Activated CD4-positive, alpha-beta memory T cell treated with anti-CD3 and anti-CD28 coated beads for 36 hours (primary cell): ENCODE measurements at regions not wholly inside any gene's neighbourhood (a gene's known extent, or its start where the extent isn't known, plus 50 kb on each side); places are given as distances from the start of the nearest gene placed in this dataset.

Experiments
- CTCF ChIA-PET: fragments of 350-600 bp; sonication (Branson Sonifier 250); formaldehyde crosslinking; loops from one replicate; lab custom pipeline; 2021; ENCODE audit warnings: antibody characterized with exemption, inconsistent platforms; lab: Charles Lee
- POLR2A ChIA-PET: fragments of 350-600 bp; sonication (Branson Sonifier 250); formaldehyde crosslinking; loops from one replicate; lab custom pipeline; 2021; ENCODE audit warnings: antibody characterized with exemption; lab: Charles Lee
- DNase-seq: peaks from one replicate; pipeline ENCODE4 v3.0.0-alpha.2; 2020
- H3K27ac Mint-ChIP-seq: one replicate; pipeline ENCODE4 v1.8.0; 2021; ENCODE audit warnings: mixed read lengths
- H3K27me3 Mint-ChIP-seq: one replicate; pipeline ENCODE4 v1.8.0; 2021; ENCODE audit warnings: mixed read lengths
- H3K36me3 Mint-ChIP-seq: one replicate; pipeline ENCODE4 v1.8.0; 2021; ENCODE audit warnings: mixed read lengths
- H3K4me1 Mint-ChIP-seq: one replicate; pipeline ENCODE4 v1.8.0; 2021; ENCODE audit warnings: low read depth, mixed read lengths
- H3K4me3 Mint-ChIP-seq: one replicate; pipeline ENCODE4 v1.8.0; 2021; ENCODE audit warnings: mild to moderate bottlenecking, mixed read lengths
- H3K9me3 Mint-ChIP-seq: one replicate; pipeline ENCODE4 v1.8.0; 2021; ENCODE audit warnings: mixed read lengths
- intact Hi-C: fragments of 100-400 bp; cut with micrococcal nuclease; formaldehyde crosslinking; loops from one replicate; pipeline ENCODE4 v1.15.1; 2023

DNA sequence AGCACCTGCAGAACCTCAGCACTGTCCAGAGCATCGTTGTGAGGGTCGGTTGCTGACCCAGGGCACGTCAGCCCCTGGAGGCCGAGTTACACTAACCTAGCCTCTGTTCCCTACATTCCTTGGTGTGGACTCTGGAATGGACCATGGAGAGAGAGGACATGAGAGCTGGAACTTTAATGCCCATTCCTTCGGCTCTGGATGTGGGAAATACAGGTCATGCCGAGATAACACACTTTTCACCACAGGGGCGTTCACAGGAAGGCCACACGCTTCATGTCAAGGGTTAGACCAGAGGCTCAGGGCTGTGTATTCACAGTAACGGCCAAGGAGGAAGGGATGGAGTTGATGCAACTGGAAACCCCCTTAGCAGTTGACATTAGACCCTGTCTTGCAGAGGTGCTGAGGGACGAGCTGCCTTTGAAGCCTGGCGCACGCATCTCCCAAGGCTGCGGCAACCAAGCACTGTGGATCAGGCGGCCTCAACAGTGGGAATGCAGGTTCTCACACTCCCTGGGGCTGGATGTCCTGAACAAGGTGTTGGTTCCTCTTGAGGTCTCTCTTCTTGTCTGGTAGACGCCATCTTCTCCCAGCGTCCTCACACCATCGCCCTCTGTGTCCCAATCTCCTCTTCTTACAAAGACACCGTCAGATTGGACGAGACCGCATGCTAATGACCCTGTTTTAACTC is 245.2 kb downstream of the KLF6 start:
- H3K27me3 Mint-ChIP-seq = no peaks in the 10 kb centered on the region
- intact Hi-C loops = no loop called here
- H3K27ac Mint-ChIP-seq = no peak overlapping the region
- no peak for DNase-seq
- peaks cover 10% of the 10 kb centered on the region for H3K4me1 Mint-ChIP-seq
- no peaks in the 10 kb centered on the region for H3K36me3 Mint-ChIP-seq
- H3K4me3 Mint-ChIP-seq = no peak overlapping the region
- ChIA-PET POLR2A (no interaction called here), CTCF (no interaction called here)
- no peaks in the 10 kb centered on the region for H3K9me3 Mint-ChIP-seq

DNA sequence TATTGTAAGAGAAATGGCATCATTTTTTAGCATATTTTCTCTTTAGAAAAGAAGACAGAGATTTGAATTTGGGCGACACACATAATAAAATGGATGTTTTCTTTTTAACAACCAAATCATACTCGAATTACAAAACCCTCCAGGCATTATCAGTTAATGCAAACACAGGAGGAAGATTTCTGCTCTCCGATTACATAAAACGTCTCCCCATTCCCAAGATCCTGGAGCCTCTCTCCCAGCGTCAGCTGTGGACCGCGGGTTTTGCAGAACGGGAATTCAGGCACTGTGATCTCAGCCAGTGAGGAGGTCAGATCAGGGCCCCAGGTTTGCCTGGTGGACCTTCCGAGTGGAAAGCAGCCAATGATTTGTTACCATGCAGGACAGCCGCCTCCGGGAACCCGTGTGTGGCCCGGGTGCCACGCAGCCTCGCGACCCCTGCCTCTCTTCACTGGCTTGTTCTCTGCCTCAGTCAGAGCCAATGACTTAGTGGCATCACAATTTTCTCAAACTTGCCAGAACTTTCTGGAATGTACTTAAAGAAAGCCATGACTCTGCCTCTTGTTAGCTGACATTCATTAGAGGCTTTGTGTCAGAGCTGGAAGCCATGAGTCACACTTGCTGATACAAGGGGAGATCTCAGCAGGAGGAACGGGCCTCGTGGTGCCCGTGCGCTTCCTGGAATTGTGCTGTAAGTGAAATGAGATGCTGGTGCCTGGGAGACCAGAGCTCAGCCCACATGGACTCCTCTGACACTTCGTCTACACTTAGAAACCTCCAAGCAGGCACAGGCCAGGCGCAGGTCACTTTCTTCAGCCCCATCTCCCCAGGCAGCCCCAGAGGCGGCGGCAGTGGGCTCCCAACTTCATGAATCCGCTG is 246.1 kb downstream of the KLF6 start:
- Mint-ChIP-seq H3K4me3 (no peak overlapping the region), H3K9me3 (no peaks in the 10 kb centered on the region), H3K4me1 (peaks cover 10% of the 10 kb centered on the region), H3K27me3 (no peaks in the 10 kb centered on the region), H3K36me3 (no peaks in the 10 kb centered on the region), H3K27ac (no peak overlapping the region)
- peak; percentile 63 for DNase-seq
- ChIA-PET POLR2A (no interaction called here), CTCF (no interaction called here)
- intact Hi-C loops = no loop called here

DNA sequence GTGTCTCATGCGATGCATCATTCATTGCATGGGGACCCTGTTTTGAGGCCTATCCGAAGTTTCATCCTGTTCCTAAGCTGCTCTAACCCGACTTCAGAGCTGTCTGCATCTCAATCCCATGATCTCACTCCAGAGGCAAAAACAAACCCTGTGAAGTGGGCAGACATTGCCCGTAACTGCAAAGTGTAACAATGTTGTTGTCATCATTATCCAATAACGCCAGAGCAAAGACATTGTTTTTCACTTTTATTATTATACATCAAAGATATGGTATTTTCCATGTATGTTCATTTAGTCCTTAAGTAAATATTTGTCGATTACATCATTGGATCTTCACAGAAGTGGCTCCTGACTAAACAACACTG is 246.7 kb downstream of the KLF6 start:
- Mint-ChIP-seq H3K27me3 (no peaks in the 10 kb centered on the region), H3K9me3 (no peaks in the 10 kb centered on the region), H3K4me3 (no peak overlapping the region), H3K27ac (no peak overlapping the region), H3K4me1 (peaks cover 10% of the 10 kb centered on the region), H3K36me3 (no peaks in the 10 kb centered on the region)
- no peak for DNase-seq
- intact Hi-C loops = no loop called here
- ChIA-PET CTCF (no interaction called here), POLR2A (no interaction called here)

DNA sequence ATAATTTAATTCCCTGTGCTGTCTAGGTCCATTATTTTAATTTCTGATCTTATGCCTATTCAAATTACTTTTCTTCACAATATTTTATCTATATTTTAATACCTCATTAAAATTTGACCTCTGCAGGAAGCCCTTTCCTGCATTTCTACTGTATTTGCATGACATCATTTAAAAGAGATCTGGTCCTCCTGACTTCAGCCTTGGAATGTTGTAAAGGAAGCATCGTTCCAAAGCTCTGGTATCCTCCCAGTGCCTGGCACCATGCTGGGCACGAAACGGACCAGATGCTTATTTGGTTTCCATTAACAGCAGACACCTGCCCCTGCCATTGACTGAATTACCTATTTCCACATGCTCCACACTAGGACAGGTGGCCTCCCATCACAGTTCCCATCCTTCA is 247.5 kb downstream of the KLF6 start:
- H3K36me3 Mint-ChIP-seq = no peaks in the 10 kb centered on the region
- DNase-seq = no peak
- peaks cover 10% of the 10 kb centered on the region for H3K4me1 Mint-ChIP-seq
- no peaks in the 10 kb centered on the region for H3K27me3 Mint-ChIP-seq
- H3K4me3 Mint-ChIP-seq = no peak overlapping the region
- intact Hi-C loops = no loop called here
- H3K27ac Mint-ChIP-seq = no peak overlapping the region
- H3K9me3 Mint-ChIP-seq = no peaks in the 10 kb centered on the region
- POLR2A ChIA-PET = no interaction called here
- CTCF ChIA-PET = no interaction called here

DNA sequence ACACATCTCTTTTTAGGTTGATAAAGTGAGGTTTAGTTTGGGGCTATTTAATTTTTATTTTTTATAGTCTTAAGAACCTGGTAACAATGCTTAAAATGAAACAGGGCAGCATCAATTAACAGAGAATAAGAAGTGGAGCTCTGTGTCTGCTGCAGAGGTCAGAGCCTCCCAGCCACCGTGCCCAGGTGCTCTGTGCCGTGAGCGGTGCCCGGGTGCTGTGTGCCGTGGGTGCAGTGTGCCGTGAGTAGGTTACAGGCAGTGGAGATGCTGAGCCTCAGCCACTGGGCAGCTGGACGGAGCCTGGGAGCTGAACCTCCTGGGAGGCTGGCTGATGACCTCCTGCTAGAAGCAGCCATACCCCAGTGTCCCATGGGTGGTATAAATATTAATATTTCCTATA is 250.0 kb downstream of the KLF6 start:
- ChIA-PET CTCF (no interaction called here), POLR2A (no interaction called here)
- Mint-ChIP-seq H3K4me3 (no peak overlapping the region), H3K27me3 (no peaks in the 10 kb centered on the region), H3K27ac (no peak overlapping the region), H3K4me1 (peaks cover 7% of the 10 kb centered on the region), H3K36me3 (no peaks in the 10 kb centered on the region), H3K9me3 (no peaks in the 10 kb centered on the region)
- intact Hi-C loops = no loop called here
- DNase-seq = no peak

DNA sequence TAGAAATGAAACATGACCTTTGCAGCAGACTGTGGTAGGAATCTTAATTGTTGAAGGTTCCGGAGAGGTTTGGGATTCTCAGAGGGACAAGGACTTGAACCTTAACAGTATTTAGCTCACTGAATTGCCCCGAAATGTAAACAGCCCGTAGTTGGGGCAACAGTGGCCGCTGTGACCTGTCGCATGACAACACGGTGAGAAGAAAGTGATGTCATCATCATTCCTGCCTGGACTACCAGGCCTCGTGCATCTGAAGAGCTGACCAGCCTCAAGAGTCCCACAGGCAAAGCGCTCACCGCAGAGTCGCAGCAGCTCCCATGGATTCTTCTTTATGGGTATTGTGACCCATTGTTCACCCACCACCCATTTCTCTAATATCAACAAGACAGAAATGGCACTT is 250.6 kb downstream of the KLF6 start:
- Mint-ChIP-seq H3K36me3 (no peaks in the 10 kb centered on the region), H3K27ac (no peak overlapping the region), H3K27me3 (no peaks in the 10 kb centered on the region), H3K4me1 (peaks cover 7% of the 10 kb centered on the region), H3K9me3 (no peaks in the 10 kb centered on the region), H3K4me3 (no peak overlapping the region)
- DNase-seq = no peak
- intact Hi-C loops = no loop called here
- POLR2A ChIA-PET = no interaction called here
- CTCF ChIA-PET = no interaction called here

DNA sequence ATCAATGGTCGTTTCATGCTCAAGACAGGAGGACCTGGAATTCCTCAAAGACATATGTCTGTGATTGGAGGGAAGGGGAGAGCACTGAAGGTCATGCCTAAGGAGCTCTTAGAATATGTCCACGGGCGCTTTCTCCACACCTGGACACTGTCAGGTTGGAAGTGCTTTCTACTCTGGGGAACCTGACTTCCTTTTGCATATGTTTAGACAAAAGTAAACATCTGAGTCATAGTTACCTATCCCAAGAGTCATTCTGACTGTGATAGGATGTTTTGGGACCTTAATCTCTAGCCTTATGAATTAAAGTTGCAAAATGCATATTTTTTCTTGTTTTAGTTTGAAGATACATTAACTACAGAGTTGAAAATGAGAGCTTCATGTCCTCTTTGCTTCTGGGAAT is 251.7 kb downstream of the KLF6 start:
- intact Hi-C loops = no loop called here
- Mint-ChIP-seq H3K27ac (no peak overlapping the region), H3K4me3 (no peak overlapping the region), H3K27me3 (no peaks in the 10 kb centered on the region), H3K36me3 (no peaks in the 10 kb centered on the region), H3K9me3 (no peaks in the 10 kb centered on the region), H3K4me1 (no peaks in the 10 kb centered on the region)
- ChIA-PET POLR2A (no interaction called here), CTCF (no interaction called here)
- no peak for DNase-seq

DNA sequence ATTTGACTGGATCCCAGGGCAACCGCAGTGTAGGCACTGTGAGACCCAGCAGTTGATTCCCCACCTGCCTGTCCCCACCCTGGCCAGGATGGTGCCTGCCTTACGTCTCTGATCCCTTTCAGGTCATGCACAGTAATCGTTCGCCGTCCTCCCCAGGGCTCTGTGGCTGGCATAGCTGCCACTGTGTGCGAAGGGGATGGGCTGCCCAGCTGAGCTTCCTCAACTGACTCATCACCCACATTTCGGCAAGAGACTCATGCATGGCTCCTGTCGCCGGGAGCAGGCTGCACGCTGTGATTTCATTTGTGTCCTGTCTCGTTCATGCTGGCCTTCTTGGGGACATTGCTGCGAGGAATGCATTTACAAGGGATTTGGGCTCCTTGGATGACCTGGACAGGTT is 252.4 kb downstream of the KLF6 start:
- no peaks in the 10 kb centered on the region for H3K27me3 Mint-ChIP-seq
- H3K9me3 Mint-ChIP-seq = no peaks in the 10 kb centered on the region
- H3K4me1 Mint-ChIP-seq = no peaks in the 10 kb centered on the region
- DNase-seq = no peak
- intact Hi-C loops = no loop called here
- ChIA-PET CTCF (no interaction called here), POLR2A (no interaction called here)
- H3K27ac Mint-ChIP-seq = no peak overlapping the region
- no peaks in the 10 kb centered on the region for H3K36me3 Mint-ChIP-seq
- no peak overlapping the region for H3K4me3 Mint-ChIP-seq

DNA sequence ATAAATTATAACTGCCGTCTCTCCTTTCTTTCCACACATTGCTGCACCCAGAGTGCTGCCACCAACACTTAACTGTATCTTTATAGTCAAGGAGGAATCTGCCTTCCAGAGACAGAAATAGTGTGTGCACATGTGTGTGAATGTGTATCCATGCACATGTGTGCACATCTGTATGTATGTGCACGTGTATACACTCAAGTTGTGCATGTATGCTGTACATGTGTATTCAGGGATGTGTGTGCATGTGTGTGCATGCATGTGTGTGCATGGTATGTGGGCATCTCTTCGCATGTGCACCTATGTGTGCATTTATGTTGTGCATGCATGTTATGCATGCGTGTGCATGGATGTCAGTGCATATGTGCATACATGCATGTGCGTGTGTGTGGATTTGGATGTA is 253.3 kb downstream of the KLF6 start:
- ChIA-PET CTCF (no interaction called here), POLR2A (no interaction called here)
- Mint-ChIP-seq H3K9me3 (no peaks in the 10 kb centered on the region), H3K27ac (no peak overlapping the region), H3K36me3 (no peaks in the 10 kb centered on the region), H3K4me1 (no peaks in the 10 kb centered on the region), H3K27me3 (no peaks in the 10 kb centered on the region), H3K4me3 (no peak overlapping the region)
- intact Hi-C loops = no loop called here
- no peak for DNase-seq

DNA sequence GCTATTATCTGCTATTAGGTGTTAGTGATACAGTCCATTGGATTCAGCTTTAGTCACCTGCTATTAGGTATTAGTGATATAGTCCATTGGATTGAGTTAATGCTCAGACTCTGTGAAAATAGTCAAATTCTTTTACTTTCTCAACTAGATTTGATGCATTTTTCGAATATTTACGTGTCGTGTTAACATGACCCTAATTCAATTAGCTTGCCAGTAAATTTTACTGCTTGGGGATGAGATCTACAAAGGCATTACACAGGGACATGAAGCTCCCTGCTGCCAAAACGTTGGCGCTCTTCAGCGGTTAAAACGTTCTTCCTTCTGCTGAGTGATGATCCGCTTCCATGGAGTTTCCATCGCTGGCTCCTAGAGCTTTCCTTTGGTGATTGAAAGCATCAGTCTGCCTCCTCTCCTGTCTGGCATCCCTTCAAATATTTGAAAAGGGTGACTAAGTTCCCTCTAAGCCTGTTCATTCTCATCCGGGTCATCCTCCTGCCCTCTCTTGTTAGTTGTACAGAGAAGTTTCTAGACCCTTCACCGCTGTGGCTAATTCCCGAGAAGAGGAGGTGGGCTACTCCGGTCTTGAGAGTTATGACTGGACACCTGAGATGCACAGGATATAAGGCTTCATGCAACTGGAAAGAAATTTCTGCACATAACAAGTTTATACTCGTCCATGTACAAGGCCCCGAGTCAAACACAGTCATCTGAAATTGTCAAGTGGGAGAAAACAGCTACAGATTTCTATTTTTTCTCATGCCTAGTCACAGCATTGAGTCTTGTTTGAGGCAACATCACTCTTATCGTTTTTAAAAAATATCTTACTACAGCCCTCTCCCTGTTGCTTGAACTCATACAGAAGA is 254.0 kb downstream of the KLF6 start:
- Mint-ChIP-seq H3K27ac (no peak overlapping the region), H3K4me1 (no peaks in the 10 kb centered on the region), H3K36me3 (no peaks in the 10 kb centered on the region), H3K27me3 (no peaks in the 10 kb centered on the region), H3K9me3 (no peaks in the 10 kb centered on the region), H3K4me3 (no peak overlapping the region)
- no peak for DNase-seq
- intact Hi-C loops = no loop called here
- CTCF ChIA-PET = no interaction called here
- POLR2A ChIA-PET = no interaction called here

DNA sequence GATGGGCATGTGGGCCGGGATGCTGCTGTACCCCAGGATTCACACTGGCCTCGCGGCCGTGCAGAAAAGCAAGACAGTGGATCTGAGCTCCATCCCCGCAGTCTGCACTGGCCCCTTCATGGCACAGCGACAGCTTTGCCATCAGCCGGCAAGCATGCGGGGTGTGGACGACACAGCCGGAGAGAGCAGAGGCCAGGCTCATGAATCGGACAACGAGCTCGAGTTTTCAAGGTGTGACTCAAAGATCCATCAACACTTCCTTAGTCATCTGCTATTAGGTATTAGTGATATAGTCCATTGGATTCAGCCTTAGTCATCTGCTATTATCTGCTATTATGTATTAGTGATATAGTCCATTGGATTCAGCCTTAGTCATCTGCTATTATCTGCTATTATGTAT is 254.7 kb downstream of the KLF6 start:
- POLR2A ChIA-PET = no interaction called here

DNA sequence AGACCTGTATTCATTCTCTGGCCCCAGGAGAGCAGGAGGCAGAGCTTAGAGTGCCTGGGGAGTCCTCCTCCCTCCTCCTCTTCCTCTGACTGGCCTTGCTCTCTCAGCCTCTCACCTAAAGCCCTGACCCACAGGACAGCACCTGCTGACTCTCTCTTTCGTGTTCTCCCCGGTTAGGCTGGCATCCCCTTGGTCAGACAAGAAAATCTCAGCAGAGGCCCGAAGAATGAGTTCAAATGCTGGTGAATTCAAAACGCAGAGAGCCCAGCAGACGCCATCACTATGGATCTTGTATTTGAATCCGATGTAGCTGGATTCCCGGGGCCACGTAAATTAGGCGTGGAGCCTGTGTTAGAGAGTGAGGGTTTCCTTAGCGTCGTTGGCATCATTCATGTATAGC is 255.3 kb downstream of the KLF6 start:
- POLR2A ChIA-PET = no interaction called here
- H3K27me3 Mint-ChIP-seq = no peaks in the 10 kb centered on the region
- CTCF ChIA-PET = no interaction called here

More for the DNA sequence above, 254.7 kb downstream of the KLF6 start:
- Mint-ChIP-seq H3K27ac (no peak overlapping the region), H3K36me3 (no peaks in the 10 kb centered on the region), H3K4me3 (no peak overlapping the region), H3K9me3 (no peaks in the 10 kb centered on the region), H3K4me1 (no peaks in the 10 kb centered on the region), H3K27me3 (no peaks in the 10 kb centered on the region)
- CTCF ChIA-PET = no interaction called here
- intact Hi-C loops = no loop called here
- DNase-seq = no peak

More for the DNA sequence above, 255.3 kb downstream of the KLF6 start:
- no peaks in the 10 kb centered on the region for H3K9me3 Mint-ChIP-seq
- no peak overlapping the region for H3K4me3 Mint-ChIP-seq
- no peak for DNase-seq
- intact Hi-C loops = no loop called here
- no peak overlapping the region for H3K27ac Mint-ChIP-seq
- no peaks in the 10 kb centered on the region for H3K36me3 Mint-ChIP-seq
- no peaks in the 10 kb centered on the region for H3K4me1 Mint-ChIP-seq
